ENCODE measurements at regions not wholly inside any gene's neighbourhood (a gene's known extent, or its start where the extent isn't known, plus 50 kb on each side); places are given as distances from the start of the nearest gene placed in this dataset.

DNA sequence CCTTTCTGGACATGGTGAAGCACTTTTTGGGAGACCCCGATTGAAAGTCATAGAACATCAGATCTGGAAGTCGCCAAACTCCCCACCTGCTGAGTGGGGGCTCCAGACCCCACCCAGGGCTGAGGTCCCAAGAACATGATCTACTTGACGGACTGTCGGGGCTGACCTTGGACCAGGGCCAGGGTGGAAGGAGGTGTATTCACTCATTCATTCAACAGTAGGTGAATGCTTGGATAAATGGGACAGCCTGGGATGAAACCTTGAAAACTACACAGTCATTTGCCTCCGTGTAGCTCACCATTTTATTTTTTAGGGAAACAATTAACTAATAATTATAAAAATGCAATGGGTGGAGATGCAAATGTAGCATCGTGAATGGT is 629.0 kb downstream of the BRD1 start:
- CTCF ChIA-PET = no interaction called here
- POLR2A ChIA-PET = no interaction called here
- no TSS peak for BruUV-seq (replicated peaks)
- intact Hi-C loops (cut with micrococcal nuclease; ENCODE audit: unreplicated experiment) (no loop called here), in situ Hi-C loops (cut with HindIII; ENCODE audit: low pct_unique_long_range_greater_than_20kb, low sequenced_read_pairs) (no loop called here)
- Histone ChIP-seq H3K9me3 (ENCODE audit: control insufficient read depth, insufficient read depth, low read depth, low read length) (no peaks in the 10 kb centered on the region), H3K27ac (ENCODE audit: low read length) (no peak overlapping the region), H3K27me3 (ENCODE audit: control insufficient read depth, insufficient read depth, low read length) (peaks cover 2% of the 10 kb centered on the region; the same call in 1 of the 2 replicates), H3K4me3 (ENCODE audit: low read depth in 2 of 2, low read length in 2 of 2) (no peak overlapping the region), H3K36me3 (ENCODE audit: control insufficient read depth, insufficient read depth, low read length) (no peaks in the 10 kb centered on the region), H3K4me1 (ENCODE audit: control insufficient read depth, insufficient read depth, low read length) (no peaks in the 10 kb centered on the region)
- no peak for DNase-seq (ENCODE audit: low read depth, low spot score)
- ATAC-seq = no peak
- TF ChIP-seq POLR2AphosphoS5 (IDR thresholded peaks at IDR 0.05; ENCODE audit: low read depth, low read length) (no peak), SIN3A (IDR thresholded peaks at IDR 0.05; ENCODE audit: borderline replicate concordance, insufficient read depth, low read depth, low read length) (no peak)

- Histone ChIP-seq H3K9me3 (ENCODE audit: control insufficient read depth, insufficient read depth, low read depth, low read length) (no peaks in the 10 kb centered on the region), H3K27ac (ENCODE audit: low read length) (no peak overlapping the region), H3K27me3 (ENCODE audit: control insufficient read depth, insufficient read depth, low read length) (peaks cover 2% of the 10 kb centered on the region; the same call in 1 of the 2 replicates), H3K4me1 (ENCODE audit: control insufficient read depth, insufficient read depth, low read length) (no peaks in the 10 kb centered on the region), H3K36me3 (ENCODE audit: control insufficient read depth, insufficient read depth, low read length) (no peaks in the 10 kb centered on the region), H3K4me3 (ENCODE audit: low read depth in 2 of 2, low read length in 2 of 2) (no peak overlapping the region)
- ATAC-seq (no peak), DNase-seq (ENCODE audit: low read depth, low spot score) (no peak)
- no TSS peak for BruUV-seq (replicated peaks)
- ChIA-PET POLR2A (no interaction called here), CTCF (no interaction called here)
- intact Hi-C loops (cut with micrococcal nuclease; ENCODE audit: unreplicated experiment) (no loop called here), in situ Hi-C loops (cut with HindIII; ENCODE audit: low pct_unique_long_range_greater_than_20kb, low sequenced_read_pairs) (no loop called here)
- TF ChIP-seq SIN3A (IDR thresholded peaks at IDR 0.05; ENCODE audit: borderline replicate concordance, insufficient read depth, low read depth, low read length) (no peak), TCF7L2 (IDR thresholded peaks at IDR 0.05; ENCODE audit: low read depth, low read length) (no peak), REST (IDR thresholded peaks at IDR 0.05; ENCODE audit: insufficient read depth in 1 of 2, low read depth in 2 of 2, low read length in 1 of 2) (no peak), POLR2AphosphoS5 (IDR thresholded peaks at IDR 0.05; ENCODE audit: low read depth, low read length) (no peak), CTCF (IDR thresholded peaks at IDR 0.05) (no peak)
Observed at GRCh38 chr22:49197986-49198704, 629.5 kb downstream of the BRD1 start.

DNA sequence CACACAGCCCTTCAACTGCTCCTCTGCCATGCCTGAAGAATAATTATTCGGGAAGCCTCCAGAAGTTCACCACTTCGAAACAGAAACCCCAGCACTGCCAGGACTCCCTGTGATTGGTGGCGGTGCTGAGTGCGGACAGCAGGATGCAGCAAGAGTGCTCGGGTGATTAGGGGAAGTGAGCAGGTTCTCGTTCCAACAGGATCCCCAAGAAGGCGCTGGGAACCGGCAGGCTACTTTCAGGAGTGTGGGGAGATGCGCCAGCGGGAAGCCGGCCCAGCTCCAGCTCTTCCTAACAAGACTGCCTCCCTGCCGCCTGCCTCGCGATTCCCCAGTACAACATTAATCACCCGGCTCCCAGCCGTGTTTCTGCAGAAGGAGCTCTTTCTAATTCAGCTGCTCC is 630.2 kb downstream of the BRD1 start:
- no peaks in the 10 kb centered on the region for H3K4me1 ChIP-seq (ENCODE audit: control insufficient read depth, insufficient read depth, low read length)
- H3K4me3 ChIP-seq (ENCODE audit: low read depth in 2 of 2, low read length in 2 of 2) = no peak overlapping the region
- CTCF ChIA-PET = no interaction called here
- peaks cover 2% of the 10 kb centered on the region; the same call in 1 of the 2 replicates for H3K27me3 ChIP-seq (ENCODE audit: control insufficient read depth, insufficient read depth, low read length)
- H3K27ac ChIP-seq (ENCODE audit: low read length) = no peak overlapping the region
- H3K9me3 ChIP-seq (ENCODE audit: control insufficient read depth, insufficient read depth, low read depth, low read length) = no peaks in the 10 kb centered on the region
- intact Hi-C loops (cut with micrococcal nuclease; ENCODE audit: unreplicated experiment) = no loop called here
- no peak for ATAC-seq
- POLR2A ChIA-PET = no interaction called here
- DNase-seq (ENCODE audit: low read depth, low spot score) = no peak
- in situ Hi-C loops (cut with HindIII; ENCODE audit: low pct_unique_long_range_greater_than_20kb, low sequenced_read_pairs) = no loop called here
- H3K36me3 ChIP-seq (ENCODE audit: control insufficient read depth, insufficient read depth, low read length) = no peaks in the 10 kb centered on the region
- BruUV-seq (replicated peaks) = no TSS peak
- TF ChIP-seq POLR2AphosphoS5 (IDR thresholded peaks at IDR 0.05; ENCODE audit: low read depth, low read length) = no peak
- TF ChIP-seq TCF7L2 (IDR thresholded peaks at IDR 0.05; ENCODE audit: low read depth, low read length) = no peak
- no peak for TF ChIP-seq CTCF (IDR thresholded peaks at IDR 0.05)
- TF ChIP-seq SIN3A (IDR thresholded peaks at IDR 0.05; ENCODE audit: borderline replicate concordance, insufficient read depth, low read depth, low read length) = no peak
- TF ChIP-seq REST (IDR thresholded peaks at IDR 0.05; ENCODE audit: insufficient read depth in 1 of 2, low read depth in 2 of 2, low read length in 1 of 2) = no peak

All from Panc1 (cell line).